HG02870 (cell line): ENCODE measurements at regions not wholly inside any gene's neighbourhood (a gene's known extent, or its start where the extent isn't known, plus 50 kb on each side); places are given as distances from the start of the nearest gene placed in this dataset.

Experiments
- ATAC-seq: cut with Tn5 transposase; IDR thresholded peaks from one replicate; pipeline ENCODE4 v1.9.1; 2021; ENCODE audit warnings: mild to moderate bottlenecking, moderate library complexity; ENCODE audit not compliant: unreplicated experiment

DNA sequence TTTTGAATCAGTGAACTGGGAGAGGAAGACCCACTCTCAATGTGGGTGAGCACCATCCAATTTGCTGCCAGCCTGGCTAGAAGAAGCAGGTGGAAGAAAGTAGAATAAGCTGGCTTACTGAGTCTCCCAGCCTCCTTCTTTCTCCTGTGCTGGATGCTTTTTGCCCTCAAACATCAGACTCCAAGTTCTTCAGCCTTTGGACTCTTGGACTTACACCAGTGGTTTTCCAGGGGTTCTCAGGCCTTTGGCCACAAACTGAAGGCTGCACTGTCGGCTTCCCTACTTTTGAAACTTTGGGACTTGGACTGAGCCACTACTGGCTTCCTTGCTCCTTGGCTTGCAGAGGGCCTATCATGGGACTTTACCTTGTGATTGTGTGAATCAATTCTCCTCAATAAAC is 804.2 kb upstream of the SLITRK1 start:
- no peak for ATAC-seq

DNA sequence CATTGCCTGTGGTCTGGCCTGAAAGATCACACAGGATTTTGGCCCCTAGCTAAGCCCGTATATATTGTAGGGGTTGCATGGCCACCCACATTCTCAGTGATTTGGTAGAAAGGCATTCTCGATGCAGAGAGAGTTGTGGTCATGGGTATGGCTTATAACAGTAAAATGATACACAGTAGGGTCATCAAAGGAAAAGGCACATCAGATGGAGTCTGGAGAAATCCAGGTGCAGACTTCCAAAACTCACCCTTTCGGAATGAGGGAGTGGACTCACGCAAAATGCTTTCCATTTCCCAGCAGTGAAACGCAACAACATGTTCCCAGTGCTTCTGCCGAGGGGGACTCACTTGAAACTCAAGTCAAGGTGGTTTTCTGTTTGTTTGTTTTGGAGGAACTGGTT is 802.5 kb upstream of the SLITRK1 start:
- no peak for ATAC-seq

DNA sequence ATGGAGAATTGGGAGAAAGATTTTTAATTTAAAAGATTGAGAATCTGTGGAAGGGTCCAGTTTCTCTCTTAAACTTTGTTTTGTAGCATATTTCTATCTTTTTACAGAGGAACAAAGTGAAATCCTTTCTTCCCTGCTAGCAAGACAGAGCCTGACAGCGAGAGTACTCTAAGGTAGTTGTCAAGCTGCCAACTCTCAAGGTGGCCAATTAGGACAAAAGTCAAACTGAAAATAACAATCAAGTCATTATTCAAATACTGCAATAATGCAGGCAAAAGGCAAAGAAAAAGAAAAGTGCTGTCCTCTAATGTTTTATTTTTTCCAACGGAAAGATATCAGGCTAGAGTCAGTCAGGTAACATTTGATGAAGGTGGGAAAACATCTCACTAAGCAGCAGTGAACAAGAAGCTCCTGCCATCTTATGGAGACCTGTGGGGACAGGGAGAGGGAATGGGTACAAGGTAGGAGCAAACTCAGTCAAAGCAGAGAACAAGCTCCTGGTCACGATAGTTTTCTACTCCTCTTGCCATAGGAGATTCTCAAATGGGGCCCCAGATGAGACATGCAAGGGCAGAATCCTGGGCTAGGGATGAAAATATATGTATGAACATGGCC is 801.9 kb upstream of the SLITRK1 start:
- ATAC-seq = no peak

DNA sequence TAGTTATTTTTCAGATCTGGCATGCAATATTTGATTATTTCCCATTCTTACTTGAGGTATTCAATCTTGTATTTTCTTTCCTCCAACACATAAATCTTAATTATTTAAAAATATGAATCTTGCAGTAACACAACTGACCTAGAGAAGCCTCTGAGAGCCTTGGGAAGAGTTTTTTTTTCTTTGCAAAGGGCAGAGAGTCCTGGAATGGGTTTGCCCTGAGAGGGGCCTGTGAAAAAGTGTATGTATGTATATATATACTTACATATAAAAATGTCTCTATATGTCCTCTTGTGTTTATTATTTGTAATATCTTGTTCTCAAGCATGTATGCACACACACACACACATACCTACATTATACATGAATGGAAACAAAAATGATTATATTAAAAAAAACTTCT is 801.2 kb upstream of the SLITRK1 start:
- ATAC-seq = no peak

DNA sequence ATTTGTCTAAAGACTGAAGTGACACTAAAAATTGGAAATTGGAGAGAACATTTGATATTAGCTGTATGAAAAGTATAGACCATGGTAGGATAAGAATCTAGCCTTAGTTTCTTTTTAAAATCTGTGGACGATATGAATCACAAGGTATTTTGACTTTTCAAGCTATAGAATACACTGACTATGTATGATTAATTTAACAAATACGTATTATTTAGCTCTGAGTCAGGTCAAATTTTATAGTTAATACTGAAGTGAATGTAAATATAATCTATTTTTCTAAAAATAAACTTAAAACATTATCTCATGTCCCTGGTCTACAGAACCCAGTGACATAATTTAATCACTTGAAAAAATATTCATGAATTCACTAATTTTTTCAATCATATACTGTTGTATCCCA is 795.6 kb upstream of the SLITRK1 start:
- no peak for ATAC-seq

DNA sequence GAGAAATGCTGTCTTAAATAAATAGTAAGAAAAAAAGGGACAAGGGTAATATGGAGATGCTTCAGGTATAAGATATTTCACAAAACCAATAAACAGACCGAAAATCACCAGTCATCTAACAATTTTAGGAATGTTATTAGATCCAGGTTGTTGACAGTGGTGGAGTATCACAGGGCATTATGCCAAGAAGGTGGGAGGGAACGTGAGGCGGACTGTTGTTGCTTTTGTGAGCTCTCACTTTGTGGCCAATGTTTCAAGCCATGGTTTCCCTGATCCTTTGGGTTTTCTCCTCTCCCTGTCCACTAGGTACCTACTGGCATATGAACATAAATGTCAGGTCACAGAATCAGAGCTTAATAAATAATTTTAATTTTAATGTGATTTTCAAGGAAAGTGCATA is 790.3 kb upstream of the SLITRK1 start:
- ATAC-seq = no peak

DNA sequence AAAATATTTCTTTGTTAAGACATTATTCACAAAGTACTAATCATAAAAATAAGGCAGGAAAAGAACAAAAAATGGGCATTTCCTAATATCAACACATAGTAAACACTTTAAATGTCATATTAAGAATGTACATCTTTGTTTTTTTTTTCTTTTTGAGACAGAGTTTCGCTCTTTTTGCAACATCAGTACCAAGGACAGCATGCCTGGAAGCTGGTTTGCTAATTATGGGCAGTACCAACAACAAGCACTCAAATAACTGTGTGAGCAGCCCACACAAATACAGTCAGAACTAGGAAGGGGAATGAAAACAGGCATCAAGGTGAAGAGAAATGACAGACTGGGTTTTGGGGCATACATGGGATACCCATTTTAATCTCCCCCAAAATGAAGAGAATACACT is 788.0 kb upstream of the SLITRK1 start:
- no peak for ATAC-seq

DNA sequence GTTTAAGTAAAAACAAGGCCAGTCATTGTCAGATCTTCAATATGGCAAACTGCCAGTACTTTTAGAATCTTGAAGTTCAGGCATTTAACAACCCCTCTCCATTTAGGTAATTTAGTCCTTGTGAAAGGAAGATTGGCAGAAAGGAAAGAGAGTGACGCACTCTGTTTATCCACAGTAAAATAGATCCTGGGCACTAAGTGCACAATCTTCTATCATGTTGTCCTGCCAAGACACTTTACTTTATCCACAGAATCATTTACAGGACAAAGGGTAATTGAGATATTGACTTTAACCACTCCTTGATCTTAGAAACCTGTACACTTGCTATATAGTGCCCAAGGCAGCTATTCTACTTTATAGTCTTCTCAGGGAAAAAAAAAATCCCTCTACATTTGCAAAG is 786.4 kb upstream of the SLITRK1 start:
- no peak for ATAC-seq

DNA sequence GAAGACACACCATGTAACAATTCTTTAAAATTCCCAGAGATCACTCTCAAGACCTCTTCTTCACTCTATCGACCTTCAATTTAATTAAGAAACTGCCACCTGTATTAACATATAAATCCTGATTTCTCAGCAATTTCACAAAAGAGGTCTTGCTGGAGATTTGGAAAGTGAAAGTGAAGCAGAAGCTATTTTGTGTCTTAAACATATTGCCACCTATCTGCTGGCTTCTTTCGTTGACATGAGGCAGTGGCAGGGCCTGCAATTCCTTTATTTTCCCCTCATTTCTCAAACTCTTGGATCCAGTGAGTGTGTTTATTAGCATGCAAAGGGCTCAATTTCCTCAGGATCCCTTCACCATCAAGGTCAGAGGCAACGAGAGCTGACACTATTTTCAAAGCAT is 780.2 kb upstream of the SLITRK1 start:
- ATAC-seq = no peak

DNA sequence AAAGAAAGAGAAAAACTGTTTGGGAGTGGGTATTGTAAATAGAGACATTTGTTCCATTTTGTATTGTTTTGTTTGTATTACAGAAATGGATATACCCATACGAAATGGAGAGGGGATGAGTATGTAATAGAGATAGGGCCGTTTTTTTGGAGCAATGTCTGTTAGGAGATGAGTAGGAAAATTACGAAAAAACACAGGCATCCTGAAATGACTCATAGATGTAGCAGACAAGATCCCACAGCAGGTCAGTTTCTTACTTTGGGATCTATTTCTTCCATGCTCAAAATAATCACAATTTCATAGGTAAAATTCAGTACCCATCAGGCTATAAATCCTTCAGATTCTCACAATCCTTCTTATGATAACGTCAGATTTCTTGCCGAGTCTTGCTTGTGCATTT is 779.4 kb upstream of the SLITRK1 start:
- ATAC-seq = no peak

DNA sequence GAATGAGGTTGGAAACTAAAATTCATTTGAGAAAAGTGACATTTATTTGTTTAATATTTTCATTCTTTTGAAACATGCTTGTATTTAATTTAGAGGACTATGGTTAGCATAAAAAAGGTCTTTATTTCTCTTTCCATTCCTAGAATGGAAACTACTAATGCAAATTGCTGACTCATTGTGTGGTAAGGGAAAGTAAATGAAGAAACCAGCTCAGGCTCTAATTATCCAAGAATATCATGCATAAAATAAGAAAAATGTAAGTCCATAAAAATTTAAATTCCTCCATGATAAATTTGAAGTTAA is 777.0 kb upstream of the SLITRK1 start:
- ATAC-seq = no peak

DNA sequence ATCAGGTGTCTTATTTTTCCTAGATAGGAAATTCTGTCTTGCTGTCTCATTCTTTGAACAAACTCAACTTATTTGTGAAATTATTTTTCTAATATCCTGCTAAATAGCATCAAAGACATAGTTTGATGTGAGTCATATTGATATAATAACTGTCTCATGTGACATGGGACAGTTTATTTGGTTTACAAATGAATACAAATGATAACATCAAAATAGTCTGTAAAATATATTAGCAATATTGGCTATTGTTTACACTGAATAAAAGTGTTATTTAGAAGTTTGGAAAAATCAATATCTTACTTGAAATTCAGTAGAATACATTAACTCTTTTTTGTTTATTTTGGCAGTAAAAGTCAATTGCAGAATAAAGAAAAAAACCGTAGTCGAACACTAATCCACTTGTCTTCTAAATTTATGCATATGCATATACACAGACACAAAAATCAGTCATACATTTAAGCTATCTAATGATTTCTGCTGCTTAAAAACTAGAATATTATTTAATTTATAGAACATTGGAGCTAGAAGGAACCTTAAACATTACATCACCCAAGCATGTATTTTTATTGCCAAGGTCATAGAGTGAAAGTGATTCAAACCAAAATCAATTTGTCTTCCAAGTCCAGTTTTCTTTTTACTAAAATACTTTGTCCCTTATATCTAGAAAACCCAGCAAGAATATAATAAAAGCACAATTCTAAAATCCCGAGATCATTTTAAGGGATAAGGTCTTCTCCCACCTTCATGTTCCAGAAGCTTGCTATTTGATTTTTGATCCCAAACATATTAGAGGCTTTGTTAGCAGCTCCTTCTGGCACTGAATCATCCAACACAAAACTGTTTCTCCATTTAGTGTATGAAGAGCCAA is 776.5 kb upstream of the SLITRK1 start:
- ATAC-seq = no peak

DNA sequence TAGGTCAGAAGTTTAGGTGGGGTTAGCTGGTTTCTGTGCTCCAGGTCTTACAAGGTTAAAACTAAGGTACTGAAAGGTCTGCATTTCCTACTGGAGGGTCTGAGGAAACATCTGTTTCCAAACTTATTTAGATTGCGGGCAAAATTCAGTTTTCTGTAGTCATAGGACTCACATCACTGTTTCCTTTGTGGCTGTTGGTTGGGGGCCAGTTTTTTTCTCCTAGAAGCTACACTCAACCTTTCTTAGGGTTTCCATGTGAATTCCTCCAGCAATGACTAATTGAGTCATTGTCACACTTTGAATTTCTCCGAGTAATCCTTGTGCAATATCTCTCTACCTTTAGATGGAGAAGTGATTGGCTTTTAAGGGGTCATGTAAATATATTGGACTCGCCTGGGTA is 773.4 kb upstream of the SLITRK1 start:
- ATAC-seq = no peak

DNA sequence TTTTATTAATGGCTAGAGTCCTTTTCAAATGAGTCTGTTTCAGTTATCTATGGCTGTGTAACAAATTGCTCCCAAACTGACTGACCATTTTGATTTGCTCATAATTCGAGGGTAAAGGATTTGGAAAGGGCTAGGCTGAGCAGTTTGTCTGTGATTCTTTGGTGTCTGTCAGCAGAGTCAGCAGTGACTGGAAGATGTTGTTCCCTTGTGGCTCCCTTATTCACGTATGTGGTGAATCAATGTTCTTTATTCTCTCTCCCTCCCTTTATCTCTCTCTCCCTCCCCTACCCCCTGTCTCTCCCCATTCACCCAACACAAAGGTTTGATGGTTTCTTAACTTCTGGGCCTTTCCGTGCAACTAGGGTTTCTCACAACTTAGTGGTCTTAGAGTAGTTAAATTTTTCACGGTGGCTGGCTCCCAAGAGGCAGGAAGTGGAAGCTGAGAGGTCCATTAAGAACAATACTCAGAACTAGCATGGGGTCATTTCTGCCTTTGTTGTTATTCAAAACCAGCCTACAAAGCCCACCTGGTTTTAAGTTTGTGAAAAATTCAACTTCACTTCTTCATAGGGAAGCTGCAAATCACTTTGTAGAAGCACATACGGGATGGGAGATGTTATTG is 772.5 kb upstream of the SLITRK1 start:
- no peak for ATAC-seq

DNA sequence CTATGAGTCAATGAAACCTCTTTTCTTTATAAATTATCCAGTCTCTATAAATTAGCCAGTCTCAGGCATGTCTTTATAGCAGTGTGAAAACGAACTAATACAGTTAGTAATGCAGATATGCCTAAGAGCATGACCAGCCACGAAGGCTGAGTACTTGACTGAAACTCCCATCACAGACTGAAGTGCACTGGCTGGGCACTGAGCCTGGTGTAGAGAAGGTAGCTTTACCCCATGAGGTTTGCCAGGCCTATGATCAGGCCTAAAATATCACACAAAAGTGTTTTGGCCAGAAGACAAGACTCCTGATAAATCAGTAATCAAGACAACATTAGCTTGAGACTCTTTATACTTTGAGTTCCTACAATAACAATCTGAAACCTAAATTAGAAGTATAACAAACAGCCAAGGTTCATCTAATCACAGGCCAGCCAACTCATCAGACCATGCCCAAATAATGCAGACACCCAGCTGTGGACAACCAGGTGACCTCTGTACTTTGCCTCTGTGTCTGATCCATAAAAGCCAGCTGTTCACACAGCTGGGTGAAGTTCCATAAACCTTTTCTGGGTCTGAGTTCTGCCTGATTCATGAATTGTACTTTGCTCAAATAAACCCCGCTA is 771.8 kb upstream of the SLITRK1 start:
- ATAC-seq = no peak

DNA sequence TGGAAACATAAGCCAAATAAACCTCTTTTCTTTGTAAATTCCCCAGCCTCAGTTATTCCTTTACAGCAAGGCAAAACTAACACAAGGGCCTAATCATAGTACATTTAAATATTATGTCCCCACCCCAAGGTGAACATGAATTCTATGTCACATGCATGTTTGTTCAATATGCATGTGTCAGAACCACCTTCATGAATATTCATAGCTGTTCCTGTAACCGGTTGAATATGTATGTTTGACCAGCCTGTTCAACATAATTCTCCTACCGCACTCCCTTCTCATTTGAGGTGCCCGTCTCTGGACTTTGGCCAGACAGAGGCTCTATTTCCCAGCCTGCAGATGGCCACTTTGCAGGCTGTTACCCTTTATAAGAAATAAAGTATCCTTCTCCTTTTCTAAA is 769.4 kb upstream of the SLITRK1 start:
- no peak for ATAC-seq

DNA sequence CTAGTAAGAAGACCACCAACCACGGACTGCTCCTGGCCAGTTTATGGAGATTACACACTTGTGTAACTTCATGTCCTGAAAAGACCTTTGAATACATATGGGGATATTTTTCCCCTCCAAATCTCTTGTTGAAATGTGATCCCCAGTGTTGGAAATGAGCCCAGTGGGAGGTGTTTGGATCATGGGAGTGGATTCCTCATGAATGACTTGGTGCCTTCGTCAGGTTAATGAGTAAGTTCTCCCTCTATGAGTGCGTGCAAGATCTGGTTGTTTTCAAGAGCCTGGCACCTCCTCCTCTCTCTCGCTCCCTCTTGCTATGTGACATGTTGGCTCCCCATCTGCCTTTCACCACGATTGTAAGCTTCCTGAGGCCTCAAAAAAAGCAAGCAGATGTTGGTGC is 769.0 kb upstream of the SLITRK1 start:
- no peak for ATAC-seq

DNA sequence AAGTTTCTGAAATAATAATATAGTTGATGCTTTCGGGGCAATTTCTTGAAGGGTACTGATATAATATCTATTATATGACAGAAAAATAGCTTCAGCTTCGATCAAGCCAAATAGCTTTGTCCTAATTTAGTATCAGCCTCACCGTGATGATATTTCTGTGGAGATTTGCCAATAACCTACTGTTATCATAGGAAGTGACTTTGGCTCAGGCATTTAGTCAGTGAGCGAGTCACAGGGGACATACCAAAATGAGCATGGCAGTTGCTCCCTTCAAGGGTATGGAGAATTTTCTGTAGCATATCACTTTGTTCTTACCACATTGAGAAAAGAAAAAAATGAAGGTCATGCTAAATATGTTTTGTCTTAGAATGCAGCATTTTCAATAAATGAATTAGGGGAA is 767.6 kb upstream of the SLITRK1 start:
- ATAC-seq = no peak

DNA sequence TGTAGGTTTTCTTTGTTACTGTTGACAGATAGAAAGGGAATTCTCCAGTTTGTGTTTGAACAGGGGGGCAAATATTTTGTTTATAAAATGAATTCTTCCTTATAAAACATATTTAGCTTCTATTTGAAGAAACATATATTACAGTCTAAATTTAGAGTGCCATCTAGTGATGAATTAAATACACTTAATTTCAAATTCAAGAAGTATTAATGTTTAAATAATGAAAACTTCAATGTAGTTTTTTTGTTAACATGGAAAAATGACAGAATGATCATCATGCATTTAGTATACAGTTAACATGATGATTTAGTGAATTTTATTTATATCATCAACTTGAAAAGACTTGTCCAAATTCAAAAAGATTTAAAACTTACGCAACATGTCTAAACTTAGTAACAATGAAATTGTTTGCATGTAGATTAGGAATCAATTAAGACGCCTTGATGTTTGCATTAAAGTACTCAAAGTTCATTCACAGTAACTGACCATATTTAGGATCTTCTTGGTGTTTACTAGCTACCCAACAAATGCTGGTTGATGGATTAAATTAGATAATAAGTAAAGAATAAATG is 765.9 kb upstream of the SLITRK1 start:
- ATAC-seq = no peak

DNA sequence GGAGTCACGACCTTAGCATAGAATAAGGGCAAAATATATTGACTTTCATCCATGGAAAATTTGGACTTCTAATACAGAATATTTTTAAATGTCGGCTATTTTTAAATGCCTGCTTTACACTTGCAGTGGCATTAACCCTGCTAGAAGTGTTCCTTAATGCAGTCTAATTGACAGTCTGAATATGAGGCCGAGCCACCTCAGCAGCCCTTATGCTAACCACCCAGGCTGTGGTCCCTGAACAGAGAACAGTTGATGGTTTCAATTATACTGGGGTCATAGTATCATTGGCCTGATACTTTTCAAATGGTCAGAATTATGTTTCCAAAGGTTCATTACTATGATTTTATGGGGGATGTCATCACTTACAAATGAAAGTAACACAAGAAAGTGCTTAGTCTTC is 764.7 kb upstream of the SLITRK1 start:
- no peak for ATAC-seq

DNA sequence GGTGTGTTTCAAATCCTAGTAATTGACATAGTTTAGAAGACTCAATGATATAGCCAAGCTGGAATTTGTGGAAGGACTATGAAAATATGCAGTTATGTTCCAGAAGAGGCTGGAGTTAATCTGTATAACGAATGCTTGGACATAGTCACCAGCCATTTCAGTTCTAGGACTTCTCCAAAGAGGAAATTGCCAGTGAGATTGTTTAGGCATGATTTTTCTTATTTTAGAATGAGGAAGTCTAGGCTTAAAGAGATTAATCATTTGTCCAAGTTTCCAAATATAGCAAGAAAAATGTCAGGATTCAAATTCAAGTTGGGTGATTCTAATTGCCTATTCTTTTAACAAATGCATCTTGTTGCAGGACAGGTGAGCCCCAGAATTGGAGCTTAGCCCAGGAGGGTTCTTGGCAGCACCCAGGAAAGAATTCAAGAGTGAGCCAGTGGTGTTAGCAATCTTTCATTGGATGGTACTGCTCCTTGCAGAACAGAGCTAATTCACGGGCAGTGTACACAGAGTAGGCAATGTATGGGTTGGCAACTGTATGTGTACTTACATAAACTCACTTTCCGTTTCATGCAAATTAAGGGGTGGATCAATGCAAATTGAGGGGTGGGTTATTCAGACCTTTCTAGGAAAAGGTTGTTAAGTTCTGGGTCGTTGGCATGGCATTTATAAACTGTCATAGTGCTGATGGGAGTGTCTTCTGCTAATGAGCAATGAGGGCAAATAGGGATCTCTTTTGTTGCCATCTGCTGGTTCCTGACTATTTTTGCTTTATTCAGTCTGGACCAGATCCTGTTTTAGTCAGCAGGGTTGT is 763.1 kb upstream of the SLITRK1 start:
- ATAC-seq = no peak
